Osteoblast (primary cell): ENCODE measurements at regions not wholly inside any gene's neighbourhood (a gene's known extent, or its start where the extent isn't known, plus 50 kb on each side); places are given as distances from the start of the nearest gene placed in this dataset.
A peak's percentile ranks its signal among the peaks of the same experiment; 100 is the strongest.
"Not testable (repeated sequence)": the region's sequence is repeated elsewhere in the genome, so short reads cannot be mapped to it uniquely, and the experiment has no call there.

Experiments
- DNase-seq: peaks from one replicate; pipeline ENCODE4 v3.0.0; 2011; ENCODE audit warnings: low spot score, mixed read lengths; ENCODE audit not compliant: insufficient read length; ENCODE audit errors: missing footprints
- H2AFZ ChIP-seq: 2 replicates; pipeline ENCODE4 v1.6.0; 2011; ENCODE audit warnings: mild to moderate bottlenecking, low read length
- H3K27ac ChIP-seq: 2 replicates; pipeline ENCODE4 v1.5.1; 2011; ENCODE audit warnings: mild to moderate bottlenecking, low read depth, low read length, moderate library complexity
- H3K27me3 ChIP-seq: 2 replicates; pipeline ENCODE4 v1.6.0; 2012; ENCODE audit warnings: mild to moderate bottlenecking, control low read depth, inconsistent platforms, low read length, moderate library complexity; ENCODE audit not compliant: insufficient read depth
- H3K36me3 ChIP-seq: 2 replicates; pipeline ENCODE4 v1.5.1; 2011; ENCODE audit warnings: mild to moderate bottlenecking, low read length, control low read depth, moderate library complexity; ENCODE audit not compliant: insufficient read depth
- H3K4me1 ChIP-seq: 2 replicates; pipeline ENCODE4 v1.5.1; 2011; ENCODE audit warnings: mild to moderate bottlenecking, low read length, control low read depth, moderate library complexity; ENCODE audit not compliant: insufficient read depth
- H3K4me2 ChIP-seq: 2 replicates; pipeline ENCODE4 v1.6.0; 2011; ENCODE audit warnings: mild to moderate bottlenecking, low read length; ENCODE audit not compliant: insufficient read depth
- H3K4me3 ChIP-seq: fragments of 200-600 bp; sonication (generic); 3 replicates; pipeline ENCODE4 v1.5.1; 2012; ENCODE audit warnings: mild to moderate bottlenecking, low read length, inconsistent platforms; ENCODE audit not compliant: insufficient read depth
- H3K79me2 ChIP-seq: 2 replicates; pipeline ENCODE4 v1.6.0; 2012; ENCODE audit warnings: mild to moderate bottlenecking, low read length, control low read depth, inconsistent platforms; ENCODE audit not compliant: insufficient read depth
- H3K9me3 ChIP-seq: 2 replicates; pipeline ENCODE4 v1.5.1; 2011; ENCODE audit warnings: low read depth, low read length, control low read depth
- H4K20me1 ChIP-seq: 2 replicates; pipeline ENCODE4 v1.6.0; 2012; ENCODE audit warnings: mild to moderate bottlenecking, low read length, control low read depth; ENCODE audit not compliant: insufficient read depth
- CTCF ChIP-seq: IDR thresholded peaks from 2 replicates; pipeline ENCODE4 v1.5.1; 2011; ENCODE audit warnings: mild to moderate bottlenecking, low read depth, low read length, moderate library complexity; ENCODE audit errors: extremely low read depth

GRCh38 chr15:92788196-92788595 lies 111.9 kb upstream of the CHD2 start:
- H3K36me3 ChIP-seq: no peaks in the 10 kb centered on the region
- H3K4me1 ChIP-seq: no peaks in the 10 kb centered on the region
- DNase-seq: no peak
- TF ChIP-seq CTCF: no peak
- no peak overlapping the region for H3K4me3 ChIP-seq
- no peaks in the 10 kb centered on the region for H3K79me2 ChIP-seq
- H4K20me1 ChIP-seq: no peaks in the 10 kb centered on the region
- no peaks in the 10 kb centered on the region for H3K9me3 ChIP-seq
- no peak overlapping the region for H3K4me2 ChIP-seq
- no peak overlapping the region for H2AFZ ChIP-seq
- H3K27ac ChIP-seq: no peak overlapping the region
- no peaks in the 10 kb centered on the region for H3K27me3 ChIP-seq

DNA sequence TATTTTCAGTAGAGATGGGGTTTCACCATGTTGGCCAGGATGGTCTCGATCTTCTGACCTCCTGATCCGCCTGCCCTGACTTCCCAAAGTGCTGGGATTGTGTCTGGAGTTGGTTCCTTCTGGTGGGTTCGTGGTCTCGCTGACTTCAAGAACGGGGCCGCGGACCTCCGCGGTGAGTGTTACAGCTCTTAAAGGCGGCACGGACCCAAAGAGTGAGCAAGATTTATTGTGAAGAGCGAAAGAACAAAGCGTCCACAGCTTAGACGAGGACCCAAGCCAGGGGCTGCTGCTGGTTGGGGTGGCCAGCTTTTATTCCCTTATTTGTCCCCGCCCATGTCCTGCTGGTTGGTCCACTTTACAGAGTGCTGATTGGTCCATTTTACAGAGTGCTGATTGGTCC lies 111.3 kb upstream of the CHD2 start:
- not testable (repeated sequence) for H3K9me3 ChIP-seq, H3K27me3 ChIP-seq, H3K4me2 ChIP-seq, H3K79me2 ChIP-seq, H2AFZ ChIP-seq, H3K27ac ChIP-seq, H4K20me1 ChIP-seq, H3K36me3 ChIP-seq, DNase-seq, H3K4me1 ChIP-seq, H3K4me3 ChIP-seq

GRCh38 chr15:92796161-92796611 lies 103.9 kb upstream of the CHD2 start:
- Histone ChIP-seq H2AFZ (no peak overlapping the region), H3K27me3 (no peaks in the 10 kb centered on the region), H3K27ac (no peak overlapping the region), H3K79me2 (no peaks in the 10 kb centered on the region), H3K9me3 (no peaks in the 10 kb centered on the region), H3K4me2 (no peak overlapping the region), H3K4me3 (no peak overlapping the region), H3K4me1 (peaks cover 3% of the 10 kb centered on the region), H3K36me3 (no peaks in the 10 kb centered on the region), H4K20me1 (no peaks in the 10 kb centered on the region)
- DNase-seq: no peak
- TF ChIP-seq CTCF: no peak

DNA sequence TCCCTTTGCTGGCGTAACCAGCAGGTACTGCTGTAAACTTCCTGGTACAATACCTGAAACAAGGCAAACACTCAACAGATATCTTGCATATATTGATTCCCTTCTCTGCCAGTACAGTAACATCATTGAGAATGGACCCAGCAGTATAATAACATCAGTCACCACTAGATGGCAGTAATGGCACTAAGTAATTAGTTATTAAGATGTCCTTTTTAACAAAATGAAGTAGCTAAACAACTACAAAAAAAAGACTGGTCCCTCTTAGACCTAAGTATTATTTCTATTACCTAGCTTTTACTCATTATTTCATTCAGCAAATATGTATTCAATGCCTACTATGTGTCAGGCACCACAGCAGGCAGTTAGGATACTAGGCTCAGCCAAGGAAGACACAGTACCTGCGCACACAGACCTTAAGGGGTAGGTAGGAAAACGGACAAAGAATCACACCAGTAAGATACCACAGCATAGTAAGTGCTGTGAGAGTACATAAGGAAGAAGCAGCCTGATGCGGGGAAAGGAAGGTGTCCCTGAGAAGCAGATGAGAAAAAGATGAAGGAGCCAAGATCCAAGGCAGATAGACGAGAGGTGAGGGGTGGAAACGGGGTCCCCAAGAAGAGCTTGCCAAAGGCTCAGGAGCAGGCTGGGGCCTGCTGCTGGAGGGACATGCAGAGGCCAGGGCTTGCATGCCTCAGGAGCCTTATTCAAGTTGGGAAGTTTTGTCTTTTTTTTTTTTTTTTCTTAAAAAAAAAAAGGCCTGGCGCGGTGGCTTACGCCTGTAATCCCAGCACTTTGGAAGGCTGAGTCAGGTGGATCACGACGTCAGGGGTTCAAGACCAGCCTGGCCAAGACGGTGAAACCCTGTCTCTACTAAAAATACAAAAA lies 102.7 kb upstream of the CHD2 start:
- H3K27me3 ChIP-seq: no peaks in the 10 kb centered on the region
- H3K79me2 ChIP-seq: no peaks in the 10 kb centered on the region
- no peak overlapping the region for H3K4me2 ChIP-seq
- H3K4me1 ChIP-seq: peaks cover 10% of the 10 kb centered on the region
- H4K20me1 ChIP-seq: no peaks in the 10 kb centered on the region
- peak overlapping the region; percentile 34 for H3K27ac ChIP-seq
- H3K36me3 ChIP-seq: no peaks in the 10 kb centered on the region
- no peaks in the 10 kb centered on the region for H3K9me3 ChIP-seq
- H3K4me3 ChIP-seq: no peak overlapping the region
- peak; percentile 72 for TF ChIP-seq CTCF
- no peak for DNase-seq
- H2AFZ ChIP-seq: peak overlapping the region; percentile 96
